Stomach smooth muscle (tissue), 2 donors: ENCODE measurements at regions not wholly inside any gene's neighbourhood (a gene's known extent, or its start where the extent isn't known, plus 50 kb on each side); places are given as distances from the start of the nearest gene placed in this dataset.
"Not testable (repeated sequence)": the region's sequence is repeated elsewhere in the genome, so short reads cannot be mapped to it uniquely, and the experiment has no call there.

Experiments used
- H3K27ac ChIP-seq: one replicate; pipeline ENCODE4 v1.7.0; 2013; ENCODE audit warnings: mild to moderate bottlenecking, low read length, inconsistent platforms
- H3K27me3 ChIP-seq, 2 donors: one replicate each; pipeline ENCODE4 v1.7.0; 2013; ENCODE audit warnings: low read length in 2 of 2; ENCODE audit not compliant: insufficient read depth in 2 of 2, control insufficient read depth in 1 of 2
- H3K36me3 ChIP-seq, 2 donors: one replicate each; pipeline ENCODE4 v1.7.0; 2013; ENCODE audit warnings: low read length in 2 of 2; ENCODE audit not compliant: control insufficient read depth in 2 of 2, insufficient read depth in 2 of 2
- H3K4me1 ChIP-seq: one replicate; pipeline ENCODE4 v1.7.0; 2013; ENCODE audit warnings: low read length; ENCODE audit not compliant: control insufficient read depth, insufficient read depth
- H3K4me3 ChIP-seq, 2 donors: one replicate each; pipeline ENCODE4 v1.7.0; 2013; ENCODE audit warnings: low read length in 2 of 2
- H3K9ac ChIP-seq, 2 donors: one replicate each; pipeline ENCODE4 v1.7.0; 2013; ENCODE audit warnings: low read length in 2 of 2, mild to moderate bottlenecking in 1 of 2
- H3K9me3 ChIP-seq, 2 donors: one replicate each; pipeline ENCODE4 v1.7.0; 2013; ENCODE audit warnings: low read length in 2 of 2; ENCODE audit not compliant: control insufficient read depth in 2 of 2
- donor health status: healthy.
- donor health status: Pancreatic carcinoma.

GRCh38 chr14:88983755-88984154 lies 159.3 kb downstream of the TTC8 start:
- H3K4me3 ChIP-seq: no peak overlapping the region
- no peaks in the 10 kb centered on the region for H3K4me1 ChIP-seq
- H3K27me3 ChIP-seq: peaks cover 0 to 3% of the 10 kb centered on the region in 2 donors
- H3K9ac ChIP-seq: no peak overlapping the region
- H3K36me3 ChIP-seq: no peaks in the 10 kb centered on the region
- peaks cover 4 to 9% of the 10 kb centered on the region in 2 donors for H3K9me3 ChIP-seq
- H3K27ac ChIP-seq: no peak overlapping the region

GRCh38 chr14:88985654-88986053 lies 161.2 kb downstream of the TTC8 start:
- Histone ChIP-seq H3K9ac (no peak overlapping the region), H3K27me3 (no peaks in the 10 kb centered on the region), H3K27ac (no peak overlapping the region), H3K36me3 (no peaks in the 10 kb centered on the region), H3K4me1 (no peaks in the 10 kb centered on the region), H3K4me3 (no peak overlapping the region), H3K9me3 (peaks cover 7 to 10% of the 10 kb centered on the region in 2 donors)

- no peak overlapping the region for H3K9ac ChIP-seq
- no peaks in the 10 kb centered on the region for H3K4me1 ChIP-seq
- H3K9me3 ChIP-seq: peaks cover 7 to 14% of the 10 kb centered on the region in 2 donors
- H3K36me3 ChIP-seq: no peaks in the 10 kb centered on the region
- H3K4me3 ChIP-seq: no peak overlapping the region
- H3K27ac ChIP-seq: no peak overlapping the region
- no peaks in the 10 kb centered on the region for H3K27me3 ChIP-seq
These were observed 161.8 kb downstream of the TTC8 start for GRCh38 chr14:88986146-88986841.

- not testable (repeated sequence) for H3K36me3 ChIP-seq, H3K9ac ChIP-seq, H3K4me1 ChIP-seq, H3K27ac ChIP-seq, H3K4me3 ChIP-seq, H3K27me3 ChIP-seq
- H3K9me3 ChIP-seq: peaks cover 7 to 16% of the 10 kb centered on the region in 2 donors
These were observed 162.5 kb downstream of the TTC8 start for GRCh38 chr14:88986908-88987307.

GRCh38 chr14:88987516-88987915 lies 163.1 kb downstream of the TTC8 start:
- peaks cover 0 to 5% of the 10 kb centered on the region in 2 donors for H3K27me3 ChIP-seq
- no peak overlapping the region for H3K9ac ChIP-seq
- no peaks in the 10 kb centered on the region for H3K4me1 ChIP-seq
- no peak overlapping the region for H3K27ac ChIP-seq
- peaks cover 10 to 19% of the 10 kb centered on the region in 2 donors for H3K9me3 ChIP-seq
- no peaks in the 10 kb centered on the region for H3K36me3 ChIP-seq
- no peak overlapping the region for H3K4me3 ChIP-seq

- Histone ChIP-seq H3K4me1 (no peaks in the 10 kb centered on the region), H3K9ac (no peak overlapping the region), H3K9me3 (peaks cover 13 to 19% of the 10 kb centered on the region in 2 donors), H3K27ac (no peak overlapping the region), H3K4me3 (no peak overlapping the region), H3K27me3 (peaks cover 0 to 6% of the 10 kb centered on the region in 2 donors), H3K36me3 (no peaks in the 10 kb centered on the region)
These were observed 165.5 kb downstream of the TTC8 start for GRCh38 chr14:88989911-88990310.

- H3K36me3 ChIP-seq: no peaks in the 10 kb centered on the region
- peaks cover 13 to 19% of the 10 kb centered on the region in 2 donors for H3K9me3 ChIP-seq
- H3K27ac ChIP-seq: no peak overlapping the region
- H3K27me3 ChIP-seq: peaks cover 0 to 6% of the 10 kb centered on the region in 2 donors
- no peak overlapping the region for H3K4me3 ChIP-seq
- H3K4me1 ChIP-seq: no peaks in the 10 kb centered on the region
- no peak overlapping the region for H3K9ac ChIP-seq
These were observed 166.4 kb downstream of the TTC8 start for GRCh38 chr14:88990856-88991255.

GRCh38 chr14:88992011-88992410 lies 167.6 kb downstream of the TTC8 start:
- no peaks in the 10 kb centered on the region for H3K36me3 ChIP-seq
- H3K27ac ChIP-seq: no peak overlapping the region
- no peaks in the 10 kb centered on the region for H3K4me1 ChIP-seq
- peaks cover 0 to 6% of the 10 kb centered on the region in 2 donors for H3K27me3 ChIP-seq
- no peak overlapping the region for H3K9ac ChIP-seq
- H3K9me3 ChIP-seq: peaks cover 13 to 19% of the 10 kb centered on the region in 2 donors
- no peak overlapping the region for H3K4me3 ChIP-seq

- Histone ChIP-seq H3K36me3 (no peaks in the 10 kb centered on the region), H3K9me3 (peaks cover 9 to 17% of the 10 kb centered on the region in 2 donors), H3K9ac (no peak overlapping the region), H3K4me1 (no peaks in the 10 kb centered on the region), H3K27me3 (peaks cover 0 to 6% of the 10 kb centered on the region in 2 donors), H3K4me3 (no peak overlapping the region), H3K27ac (no peak overlapping the region)
These were observed 169.5 kb downstream of the TTC8 start for GRCh38 chr14:88993946-88994345.

GRCh38 chr14:88995437-88996198 lies 171.2 kb downstream of the TTC8 start:
- H3K9me3 ChIP-seq: peaks cover 6 to 13% of the 10 kb centered on the region in 2 donors
- H3K27me3 ChIP-seq: peaks cover 4 to 6% of the 10 kb centered on the region in 2 donors
- no peak overlapping the region for H3K4me3 ChIP-seq
- H3K4me1 ChIP-seq: no peaks in the 10 kb centered on the region
- no peak overlapping the region for H3K9ac ChIP-seq
- no peak overlapping the region for H3K27ac ChIP-seq
- H3K36me3 ChIP-seq: no peaks in the 10 kb centered on the region

GRCh38 chr14:88998027-88998426 lies 173.6 kb downstream of the TTC8 start:
- Histone ChIP-seq H3K4me3 (no peak overlapping the region), H3K4me1 (no peaks in the 10 kb centered on the region)

More at GRCh38 chr14:88998027-88998426, 173.6 kb downstream of the TTC8 start:
- Histone ChIP-seq H3K36me3 (no peaks in the 10 kb centered on the region), H3K9me3 (peaks cover 0 to 5% of the 10 kb centered on the region in 2 donors), H3K27me3 (peaks cover 0 to 4% of the 10 kb centered on the region in 2 donors), H3K9ac (no peak overlapping the region), H3K27ac (no peak overlapping the region)
